ENCODE measurements at regions not wholly inside any gene's neighbourhood (a gene's known extent, or its start where the extent isn't known, plus 50 kb on each side); places are given as distances from the start of the nearest gene placed in this dataset.

DNA sequence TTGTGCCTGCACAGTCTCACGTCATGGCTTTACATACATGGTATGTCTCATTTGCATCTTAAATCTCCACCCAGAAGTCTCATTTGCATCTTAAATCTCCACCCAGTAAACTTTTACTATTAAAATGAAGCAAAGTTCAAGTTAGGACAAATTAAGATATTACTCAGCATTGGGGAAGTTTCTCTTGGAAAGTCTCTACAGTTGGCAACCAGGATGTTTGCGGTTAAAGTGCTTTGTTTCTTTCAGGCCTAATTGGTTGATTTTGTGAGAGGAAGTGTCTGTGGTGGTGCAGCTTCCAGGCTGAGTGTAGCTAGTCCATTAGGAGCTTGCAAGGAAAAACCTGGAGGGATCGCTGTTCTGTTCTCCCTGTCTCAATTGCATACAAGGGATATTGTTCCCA, 1373.3 kb upstream of the GOT2 start:
- TF ChIP-seq, protein P1, sequence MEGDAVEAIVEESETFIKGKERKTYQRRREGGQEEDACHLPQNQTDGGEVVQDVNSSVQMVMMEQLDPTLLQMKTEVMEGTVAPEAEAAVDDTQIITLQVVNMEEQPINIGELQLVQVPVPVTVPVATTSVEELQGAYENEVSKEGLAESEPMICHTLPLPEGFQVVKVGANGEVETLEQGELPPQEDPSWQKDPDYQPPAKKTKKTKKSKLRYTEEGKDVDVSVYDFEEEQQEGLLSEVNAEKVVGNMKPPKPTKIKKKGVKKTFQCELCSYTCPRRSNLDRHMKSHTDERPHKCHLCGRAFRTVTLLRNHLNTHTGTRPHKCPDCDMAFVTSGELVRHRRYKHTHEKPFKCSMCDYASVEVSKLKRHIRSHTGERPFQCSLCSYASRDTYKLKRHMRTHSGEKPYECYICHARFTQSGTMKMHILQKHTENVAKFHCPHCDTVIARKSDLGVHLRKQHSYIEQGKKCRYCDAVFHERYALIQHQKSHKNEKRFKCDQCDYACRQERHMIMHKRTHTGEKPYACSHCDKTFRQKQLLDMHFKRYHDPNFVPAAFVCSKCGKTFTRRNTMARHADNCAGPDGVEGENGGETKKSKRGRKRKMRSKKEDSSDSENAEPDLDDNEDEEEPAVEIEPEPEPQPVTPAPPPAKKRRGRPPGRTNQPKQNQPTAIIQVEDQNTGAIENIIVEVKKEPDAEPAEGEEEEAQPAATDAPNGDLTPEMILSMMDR (IDR thresholded peaks at IDR 0.05), result no peak
- no peak for TF ChIP-seq POLR2A (IDR thresholded peaks at IDR 0.05)
